Lower leg skin (tissue), 4 donors: ENCODE measurements at regions not wholly inside any gene's neighbourhood (a gene's known extent, or its start where the extent isn't known, plus 50 kb on each side); places are given as distances from the start of the nearest gene placed in this dataset.

ENCODE experiments used
- DNase-seq, 2 donors: peaks; one replicate each; pipeline ENCODE4 v3.0.0-alpha.2; 2019; ENCODE audit warnings: low spot score in 2 of 2
- H3K4me3 ChIP-seq: fragments of 200-600 bp; sonication (generic); 2 replicates; pipeline ENCODE4 v1.5.1; 2017; ENCODE audit warnings: mild to moderate bottlenecking, low read depth; ENCODE audit not compliant: poor library complexity, severe bottlenecking
- POLR2A ChIP-seq, 2 donors: fragments of 450-650 bp; IDR thresholded peaks; one replicate each; pipeline ENCODE4 v1.6.1; 2016 to 2017; ENCODE audit warnings: antibody characterized with exemption in 2 of 2, mild to moderate bottlenecking in 1 of 2, moderate library complexity in 1 of 2
- WGBS, 2 donors: methylation state at CpG; one replicate each; pipeline ENCODE4 v1.1.5; 2018; 5-methylcytosine and 5-hydroxymethylcytosine counted together
- intact Hi-C: fragments of 100-400 bp; cut with DNase I; formaldehyde crosslinking; loops from one replicate; pipeline ENCODE4 v1.15.0; 2023; ENCODE audit warnings: low total_unique reads
- TF ChIP-seq, protein P1 (sequence below), 3 donors: fragments of 450-650 bp; IDR thresholded peaks; one replicate each; pipeline ENCODE4 v1.5.1; 2016; ENCODE audit warnings: antibody characterized with exemption in 3 of 3, mild to moderate bottlenecking in 3 of 3, moderate library complexity in 2 of 3

DNA sequence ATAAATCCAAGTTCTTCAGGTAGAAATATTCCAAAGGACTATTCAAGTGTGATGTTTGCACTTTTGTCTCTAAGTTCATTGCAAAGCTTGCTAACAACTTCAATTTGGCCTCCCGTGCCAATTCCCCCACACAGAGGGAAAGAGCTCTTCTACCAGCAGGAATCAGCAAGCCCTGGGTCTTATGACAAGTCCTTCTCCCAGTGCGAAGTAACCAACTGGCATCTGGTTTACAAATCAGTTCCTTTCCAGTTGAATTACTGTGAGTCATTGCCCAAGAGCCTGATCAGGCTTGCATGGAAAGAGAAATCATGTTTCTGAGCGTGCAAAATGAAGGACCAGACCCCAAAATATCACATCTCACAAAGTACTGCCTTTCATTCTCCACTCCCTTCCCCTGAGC is 62.7 kb upstream of the SLCO3A1 start:
- TF ChIP-seq, protein P1, sequence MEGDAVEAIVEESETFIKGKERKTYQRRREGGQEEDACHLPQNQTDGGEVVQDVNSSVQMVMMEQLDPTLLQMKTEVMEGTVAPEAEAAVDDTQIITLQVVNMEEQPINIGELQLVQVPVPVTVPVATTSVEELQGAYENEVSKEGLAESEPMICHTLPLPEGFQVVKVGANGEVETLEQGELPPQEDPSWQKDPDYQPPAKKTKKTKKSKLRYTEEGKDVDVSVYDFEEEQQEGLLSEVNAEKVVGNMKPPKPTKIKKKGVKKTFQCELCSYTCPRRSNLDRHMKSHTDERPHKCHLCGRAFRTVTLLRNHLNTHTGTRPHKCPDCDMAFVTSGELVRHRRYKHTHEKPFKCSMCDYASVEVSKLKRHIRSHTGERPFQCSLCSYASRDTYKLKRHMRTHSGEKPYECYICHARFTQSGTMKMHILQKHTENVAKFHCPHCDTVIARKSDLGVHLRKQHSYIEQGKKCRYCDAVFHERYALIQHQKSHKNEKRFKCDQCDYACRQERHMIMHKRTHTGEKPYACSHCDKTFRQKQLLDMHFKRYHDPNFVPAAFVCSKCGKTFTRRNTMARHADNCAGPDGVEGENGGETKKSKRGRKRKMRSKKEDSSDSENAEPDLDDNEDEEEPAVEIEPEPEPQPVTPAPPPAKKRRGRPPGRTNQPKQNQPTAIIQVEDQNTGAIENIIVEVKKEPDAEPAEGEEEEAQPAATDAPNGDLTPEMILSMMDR (IDR thresholded peaks at IDR 0.05): no peak
- no peak for TF ChIP-seq POLR2A (IDR thresholded peaks at IDR 0.05)
- H3K4me3 ChIP-seq: no peak overlapping the region
- intact Hi-C loops: no loop called here
- peak in 1 of 2 donors; percentile 32 for DNase-seq
- WGBS, 2 donors: 28 to 29% methylated on average over 3 of the region's 3 CpGs

GRCh38 chr15:91793771-91794170 is 59.7 kb upstream of the SLCO3A1 start:
- WGBS, 2 donors: 79 to 84% methylated on average over 6 of the region's 6 CpGs
- peak in 1 of 2 donors; percentile 36 for DNase-seq
- TF ChIP-seq, protein P1 (IDR thresholded peaks at IDR 0.05): no peak
- TF ChIP-seq POLR2A (IDR thresholded peaks at IDR 0.05): no peak
- H3K4me3 ChIP-seq: no peak overlapping the region
- intact Hi-C loops: no loop called here

DNA sequence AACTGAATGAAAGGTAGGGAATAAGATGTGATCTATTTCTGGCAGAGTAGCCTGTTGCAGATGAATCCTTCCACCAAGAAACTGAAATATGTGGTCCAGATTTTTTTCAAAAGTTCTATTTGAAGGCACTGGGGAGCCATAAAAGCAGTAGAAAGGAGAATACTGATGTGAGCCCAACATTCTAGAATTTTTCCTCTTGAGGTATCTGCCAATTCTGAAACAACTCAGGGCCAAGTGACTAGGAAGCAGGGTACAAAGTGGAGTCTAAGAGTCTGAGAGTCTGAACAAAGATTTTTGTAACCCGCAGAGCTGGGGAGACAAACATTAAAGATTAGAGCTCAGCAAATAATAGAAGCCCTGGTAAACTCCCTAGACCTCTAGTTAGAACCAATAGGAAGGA is 58.3 kb upstream of the SLCO3A1 start:
- intact Hi-C loops: no loop called here
- DNase-seq: peak in 1 of 2 donors; percentile 23
- TF ChIP-seq, protein P1 (IDR thresholded peaks at IDR 0.05): no peak
- TF ChIP-seq POLR2A (IDR thresholded peaks at IDR 0.05): no peak
- no peak overlapping the region for H3K4me3 ChIP-seq
- 64 to 65% methylated on average over 1 of the region's 1 CpG for WGBS, 2 donors

GRCh38 chr15:91801836-91802534 is 51.5 kb upstream of the SLCO3A1 start:
- TF ChIP-seq, protein P1 (IDR thresholded peaks at IDR 0.05): no peak
- TF ChIP-seq POLR2A (IDR thresholded peaks at IDR 0.05): no peak
- no peak overlapping the region for H3K4me3 ChIP-seq
- 75 to 77% methylated on average over 9 of the region's 9 CpGs for WGBS, 2 donors
- intact Hi-C loops: no loop called here
- no peak for DNase-seq

GRCh38 chr15:91803260-91803659 is 50.2 kb upstream of the SLCO3A1 start:
- no peak for DNase-seq
- no peak overlapping the region for H3K4me3 ChIP-seq
- intact Hi-C loops: no loop called here
- TF ChIP-seq, protein P1 (IDR thresholded peaks at IDR 0.05): no peak
- TF ChIP-seq POLR2A (IDR thresholded peaks at IDR 0.05): no peak
- 83 to 86% methylated on average over 6 of the region's 6 CpGs for WGBS, 2 donors
